ENCODE measurements at regions not wholly inside any gene's neighbourhood (a gene's known extent, or its start where the extent isn't known, plus 50 kb on each side); places are given as distances from the start of the nearest gene placed in this dataset.
"Not testable (repeated sequence)": the region's sequence is repeated elsewhere in the genome, so short reads cannot be mapped to it uniquely, and the experiment has no call there.

DNA sequence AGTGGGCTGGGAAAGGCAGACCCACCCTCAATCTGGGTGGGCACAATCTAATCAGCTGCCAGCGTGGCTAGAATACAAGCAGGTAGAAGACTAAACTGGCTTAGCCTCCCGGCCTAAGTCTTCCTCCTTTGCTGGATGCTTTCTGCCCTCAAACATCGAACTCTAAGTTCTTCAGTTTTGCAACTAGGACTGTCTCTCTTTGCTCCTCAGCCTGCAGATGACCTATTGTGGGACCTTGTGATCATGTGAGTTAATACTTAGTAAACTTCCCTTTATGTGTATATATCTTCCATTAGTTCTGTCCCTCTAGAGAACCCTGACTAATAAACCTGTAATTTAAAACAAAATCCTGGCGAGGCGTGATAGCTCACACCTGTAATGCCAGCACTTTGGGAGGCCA, 51.8 kb upstream of the SLC39A8 start:
- ATAC-seq (ENCODE audit: poor library complexity); DNase-seq; intact Hi-C loops (cut with DNase I): not testable (repeated sequence)

DNA sequence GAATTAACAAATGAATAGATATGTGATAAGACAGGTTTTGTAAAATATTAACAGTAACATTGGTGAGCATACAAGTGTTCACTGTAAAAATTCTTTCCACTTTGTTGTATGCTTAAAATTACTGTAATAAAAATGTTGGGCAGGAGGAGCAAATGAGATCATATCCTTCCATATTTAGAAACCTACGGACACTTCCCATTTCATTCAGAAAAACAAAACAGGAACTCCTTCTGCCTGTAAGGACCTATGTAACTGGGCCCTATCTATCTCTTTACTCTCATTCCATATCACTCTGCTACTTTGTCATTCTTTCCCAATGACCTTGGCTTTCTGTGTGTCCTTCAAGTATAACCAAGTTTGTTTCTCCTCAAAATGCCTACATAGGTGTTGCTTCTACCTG, 53.7 kb upstream of the SLC39A8 start:
- intact Hi-C loops (cut with DNase I), result no loop called here
- DNase-seq (no peak), ATAC-seq (ENCODE audit: poor library complexity) (no peak)

DNA sequence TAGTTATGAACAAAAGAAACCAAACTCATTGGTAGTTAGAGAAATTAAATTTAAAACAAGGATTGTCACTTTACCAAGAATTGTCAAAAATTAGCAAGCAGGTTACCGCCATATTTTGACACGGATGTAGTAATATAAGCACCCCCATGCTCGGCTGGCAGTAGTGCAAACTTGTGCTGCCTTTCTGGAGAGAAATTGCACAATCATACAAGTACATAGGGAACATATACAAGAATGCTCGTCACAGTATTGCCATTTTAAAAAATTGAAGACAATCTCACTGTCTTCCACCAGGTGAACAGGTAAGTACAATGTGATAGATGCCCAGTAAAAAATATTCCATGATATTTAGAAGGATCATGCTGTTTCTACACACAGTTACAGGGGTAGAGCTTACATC, 55.6 kb upstream of the SLC39A8 start:
- DNase-seq (no peak), ATAC-seq (ENCODE audit: poor library complexity) (no peak)
- intact Hi-C loops (cut with DNase I), result no loop called here

DNA sequence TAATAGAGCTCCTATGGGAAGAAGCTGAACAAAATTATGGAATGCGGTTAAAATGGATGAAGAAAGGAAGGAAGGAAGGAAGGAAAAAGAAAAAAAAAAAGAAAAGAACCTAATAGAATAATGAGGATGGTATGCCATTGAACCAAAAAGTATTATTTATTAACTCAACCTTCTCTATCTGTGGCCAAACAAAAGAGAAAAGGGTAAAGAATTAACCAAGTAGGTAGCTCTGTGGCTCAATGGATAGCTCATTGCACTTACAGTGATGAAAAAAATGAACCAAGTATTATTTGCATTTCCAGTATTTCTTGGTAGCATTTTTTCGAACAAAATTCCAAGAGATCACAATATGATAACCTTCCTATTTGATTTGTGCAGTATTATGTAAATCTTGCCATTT, 56.9 kb upstream of the SLC39A8 start:
- intact Hi-C loops (cut with DNase I), result no loop called here
- DNase-seq, result no peak
- no peak for ATAC-seq (ENCODE audit: poor library complexity)

DNA sequence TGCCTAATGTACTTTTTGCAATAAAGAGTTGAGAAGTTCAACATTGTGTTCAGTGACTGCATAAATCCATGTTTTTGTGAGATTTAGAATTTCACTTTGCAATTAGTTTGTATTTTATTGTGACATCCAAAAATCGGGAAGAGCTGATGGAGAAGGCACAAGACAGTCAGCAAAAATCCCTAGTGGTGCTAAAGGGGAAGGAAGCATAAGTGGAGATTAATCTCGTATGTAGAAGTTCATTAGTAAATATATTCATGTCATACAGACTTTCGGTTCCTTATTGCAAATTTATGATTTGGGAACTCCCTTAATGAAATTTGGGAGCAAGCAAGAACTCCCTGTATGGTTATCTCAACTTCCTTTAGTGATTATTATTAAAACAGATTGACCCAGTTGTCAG, 57.8 kb upstream of the SLC39A8 start:
- no peak for ATAC-seq (ENCODE audit: poor library complexity)
- no peak for DNase-seq
- intact Hi-C loops (cut with DNase I), result no loop called here

DNA sequence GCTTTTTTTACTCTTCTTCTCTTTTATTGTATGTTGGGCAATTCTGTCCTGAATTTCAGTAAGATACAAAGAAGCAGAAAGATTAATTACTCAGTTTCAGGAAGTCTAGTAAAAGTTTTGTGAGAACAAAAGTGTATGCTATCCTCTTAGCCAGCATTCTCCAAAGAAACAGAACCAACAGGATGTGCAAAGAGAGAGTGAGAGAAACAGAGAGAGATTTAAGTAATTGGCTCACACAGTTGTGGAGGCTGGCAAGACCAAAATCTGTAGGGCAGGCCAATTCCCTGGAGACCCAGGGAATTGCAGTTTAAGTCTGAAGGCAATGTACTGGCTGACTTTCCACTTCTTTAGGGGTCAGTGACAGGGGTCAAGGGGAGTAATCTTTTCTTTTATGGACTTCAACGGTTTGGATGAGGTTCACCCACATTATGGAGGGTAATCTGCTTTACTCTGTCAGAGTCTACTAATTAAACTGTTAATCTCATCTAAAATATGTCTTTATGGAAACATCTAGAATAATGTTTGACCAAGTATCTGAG, 59.2 kb upstream of the SLC39A8 start:
- DNase-seq, result no peak
- intact Hi-C loops (cut with DNase I), result no loop called here
- ATAC-seq (ENCODE audit: poor library complexity), result no peak

DNA sequence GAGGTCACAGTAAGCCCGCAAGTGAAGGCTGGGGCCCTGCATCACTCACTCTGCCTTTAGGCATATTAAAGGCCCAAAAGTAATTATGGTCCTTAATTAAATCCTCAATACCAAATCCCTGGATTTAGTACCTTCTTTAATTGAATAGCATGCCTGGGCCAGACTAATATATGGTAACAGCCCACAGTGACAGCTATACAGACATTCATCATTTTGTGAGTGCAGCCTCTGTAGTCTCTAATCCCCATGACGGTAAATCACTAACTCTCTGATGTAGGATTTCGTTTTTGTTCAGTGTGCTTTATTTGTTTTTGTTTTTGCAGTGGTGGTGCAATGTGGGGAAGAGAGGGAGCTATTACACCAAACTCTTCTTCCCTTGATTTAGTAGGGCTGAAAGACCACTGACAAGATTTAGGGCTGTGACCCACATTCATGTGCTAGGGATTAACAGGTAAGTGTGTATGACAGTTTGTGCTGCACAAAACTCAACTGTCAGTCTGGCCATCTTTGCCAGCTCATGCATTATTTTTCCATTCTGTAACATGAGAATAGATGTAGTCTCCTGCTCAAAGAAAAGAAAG, 60.6 kb upstream of the SLC39A8 start:
- DNase-seq, result no peak
- ATAC-seq (ENCODE audit: poor library complexity), result no peak
- intact Hi-C loops (cut with DNase I), result no loop called here

DNA sequence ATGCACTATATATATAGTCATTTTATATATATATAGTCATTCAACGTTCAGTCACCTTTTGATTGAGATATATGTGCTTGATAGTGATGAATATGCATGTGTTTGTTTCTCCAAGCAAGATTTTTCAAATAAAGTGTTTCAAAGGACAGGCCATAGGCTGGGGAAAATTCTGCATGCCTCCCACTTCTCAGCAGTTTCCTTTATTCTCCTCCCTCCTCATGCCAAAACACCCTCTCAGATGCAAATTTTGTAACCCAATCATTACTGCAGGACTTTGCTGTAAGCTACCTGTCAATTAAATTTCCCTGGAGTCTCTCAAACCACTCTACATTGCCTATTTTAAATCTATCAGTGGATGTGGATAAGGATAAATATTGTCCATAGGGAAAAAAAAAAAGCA, 65.6 kb upstream of the SLC39A8 start:
- intact Hi-C loops (cut with DNase I); DNase-seq; ATAC-seq (ENCODE audit: poor library complexity): not testable (repeated sequence)

DNA sequence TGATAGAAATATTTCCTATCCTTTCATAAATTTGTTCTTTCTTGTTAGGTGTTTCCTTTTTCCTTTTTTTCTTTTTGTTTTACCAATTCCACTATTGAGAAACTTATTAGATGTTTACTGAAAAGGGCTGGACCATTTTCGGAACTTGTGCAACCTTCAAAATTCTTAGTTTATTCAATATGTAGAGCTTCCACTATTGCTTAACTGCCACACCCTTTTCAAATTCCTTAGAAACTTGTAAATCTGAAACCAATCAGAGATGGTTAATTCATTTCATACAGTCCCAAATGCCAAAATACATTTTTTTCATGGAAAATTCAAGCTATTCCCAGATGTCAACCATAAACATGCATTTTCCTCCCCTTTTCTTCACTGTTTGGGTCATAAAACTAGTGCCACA, 66.1 kb upstream of the SLC39A8 start:
- ATAC-seq (ENCODE audit: poor library complexity) (no peak), DNase-seq (no peak)
- intact Hi-C loops (cut with DNase I), result no loop called here

DNA sequence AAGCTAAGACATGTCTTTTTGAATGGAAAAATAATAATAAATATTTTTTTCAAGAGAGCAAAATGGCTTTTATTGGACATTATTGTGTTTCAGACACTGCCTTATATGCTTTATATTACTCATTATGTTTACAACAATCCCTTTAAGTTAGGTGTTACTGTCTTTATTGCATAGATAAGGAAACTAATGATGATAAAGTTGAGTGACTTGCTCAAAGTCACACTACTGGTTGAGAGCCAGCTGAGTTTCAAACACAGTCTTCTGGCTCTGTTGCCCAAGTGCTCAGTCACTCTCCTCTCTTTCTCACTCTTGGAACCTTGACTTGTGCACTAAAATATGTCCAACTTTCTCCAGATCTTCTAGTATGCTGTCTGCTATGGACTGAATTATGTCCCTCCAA, 71.5 kb upstream of the SLC39A8 start:
- intact Hi-C loops (cut with DNase I), result no loop called here
- DNase-seq (no peak), ATAC-seq (ENCODE audit: poor library complexity) (no peak)

DNA sequence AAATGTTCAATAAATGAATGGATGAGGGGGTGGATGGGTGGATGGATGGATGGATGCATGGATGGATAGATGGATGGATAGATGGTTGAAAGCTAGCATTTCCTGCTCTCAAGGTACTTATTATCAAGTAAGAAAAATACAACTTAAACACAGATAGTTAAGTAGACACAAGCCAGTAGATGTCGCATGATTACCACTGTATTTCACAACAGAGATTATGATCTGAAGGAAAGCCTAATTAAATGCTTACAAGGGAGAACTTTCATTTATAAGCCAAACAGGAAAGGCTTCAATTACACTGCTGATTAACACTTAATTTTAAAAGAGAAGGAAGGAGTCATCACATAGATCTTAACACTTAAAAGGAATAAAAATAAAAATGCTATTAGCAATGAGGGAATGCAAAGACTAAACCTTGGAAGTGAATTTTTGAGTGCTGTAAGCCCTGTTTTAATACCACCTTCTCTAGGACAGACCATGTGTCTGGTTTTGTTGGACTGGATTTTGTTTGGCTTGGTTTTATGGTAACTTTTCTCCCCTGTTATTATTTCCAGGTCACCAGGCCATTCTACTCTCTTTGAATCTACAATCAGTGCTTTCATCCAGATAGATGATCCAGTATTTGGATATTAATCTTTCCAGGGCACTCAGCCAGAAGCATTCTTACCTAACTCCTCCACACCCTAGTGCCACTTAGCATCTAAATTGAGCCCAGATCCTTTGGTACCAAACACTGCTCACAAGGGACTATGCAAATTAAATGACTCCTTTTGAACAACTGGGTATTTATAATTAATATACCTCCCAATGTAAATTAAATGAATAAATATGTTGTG, 75.5 kb upstream of the SLC39A8 start:
- ATAC-seq (ENCODE audit: poor library complexity) (no peak), DNase-seq (no peak)
- intact Hi-C loops (cut with DNase I), result no loop called here

DNA sequence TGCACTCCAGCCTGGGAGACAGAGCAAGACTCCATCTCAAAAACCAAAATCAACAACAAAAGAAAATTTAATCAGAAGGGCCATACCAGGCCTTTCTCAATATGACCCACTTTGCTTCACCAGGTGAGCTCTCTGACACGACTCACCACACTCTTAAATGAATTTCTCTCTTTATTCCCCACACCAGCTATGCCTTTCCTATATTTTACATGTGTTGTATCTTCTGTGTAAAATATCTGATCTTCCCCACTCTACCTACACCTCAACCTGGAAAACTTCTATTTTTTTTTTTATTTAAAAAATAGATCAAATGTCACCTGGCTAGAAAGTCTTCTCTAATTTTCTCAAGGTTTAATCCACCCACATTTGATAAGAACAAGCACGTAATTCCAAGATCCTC, 77.6 kb upstream of the SLC39A8 start:
- ATAC-seq (ENCODE audit: poor library complexity), result no peak
- intact Hi-C loops (cut with DNase I), result no loop called here
- DNase-seq, result no peak

DNA sequence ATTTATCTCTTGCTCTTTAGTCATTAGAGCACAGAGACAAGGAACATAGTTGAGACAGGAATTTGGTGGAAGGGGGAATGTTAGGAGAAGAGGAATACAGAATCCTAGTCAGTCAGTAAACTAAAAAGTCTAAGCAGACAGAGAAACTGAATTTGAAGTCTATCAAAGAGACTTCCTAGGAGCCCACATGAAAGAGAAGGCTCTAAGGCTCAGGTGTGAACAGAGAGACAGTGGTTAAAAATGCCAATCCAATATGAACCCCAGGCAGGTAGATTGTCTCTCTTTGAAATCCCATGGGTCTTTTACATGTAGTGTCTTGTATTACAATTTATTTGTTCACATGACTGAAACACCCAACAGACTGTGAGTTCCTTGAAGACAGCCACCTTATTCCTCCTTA, 77.8 kb upstream of the NFKB1 start:
- no peak for DNase-seq
- intact Hi-C loops (cut with DNase I), result no loop called here
- ATAC-seq (ENCODE audit: poor library complexity), result no peak

DNA sequence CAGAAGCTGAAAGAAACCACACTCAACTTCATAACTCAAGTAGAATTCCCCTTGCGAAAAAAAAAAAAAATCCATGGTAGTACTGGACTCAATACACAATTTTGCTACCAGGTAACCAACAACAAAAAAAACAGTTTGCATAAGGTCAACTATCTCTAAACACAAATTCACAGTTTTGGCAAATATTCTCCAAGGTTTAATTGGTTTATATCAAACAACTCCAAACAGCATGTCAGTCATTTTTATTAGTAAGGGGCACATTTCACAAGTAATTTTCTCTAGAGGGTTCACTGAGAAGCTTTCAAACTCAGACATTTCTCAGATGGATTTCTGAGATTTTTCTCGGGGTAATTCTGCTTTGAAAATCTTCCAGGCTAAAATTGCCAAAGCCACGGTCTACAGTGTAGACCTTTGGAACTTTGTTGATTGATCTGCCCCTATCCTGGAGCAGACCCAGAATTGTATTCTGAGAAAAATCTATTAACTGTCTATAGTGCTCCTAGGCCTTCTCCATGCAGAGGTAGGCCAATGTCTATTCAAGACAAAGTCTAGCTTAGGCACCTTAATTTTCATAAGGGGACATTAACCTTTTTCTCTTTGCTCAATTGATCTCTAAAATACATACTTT, 73.7 kb upstream of the NFKB1 start:
- intact Hi-C loops (cut with DNase I), result no loop called here
- ATAC-seq (ENCODE audit: poor library complexity), result no peak
- no peak for DNase-seq

DNA sequence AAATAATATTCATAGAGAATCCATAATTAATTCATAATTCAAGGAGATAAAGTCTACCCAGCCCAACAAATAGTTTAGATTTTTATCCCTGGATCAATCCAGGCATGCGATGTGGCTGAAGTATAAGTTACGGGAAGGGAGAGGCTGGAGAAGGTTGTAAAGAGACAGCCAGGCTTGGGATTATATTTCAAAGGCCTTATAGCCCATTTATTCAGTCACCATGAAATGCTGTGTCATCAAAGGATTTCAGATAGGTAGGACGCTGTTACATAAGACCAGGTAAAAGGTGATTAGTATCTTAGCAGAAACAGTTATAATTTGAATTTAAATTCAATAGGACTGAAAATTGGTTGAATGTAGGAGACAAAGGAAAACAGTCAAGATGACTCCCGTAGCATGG, 73.0 kb upstream of the NFKB1 start:
- ATAC-seq (ENCODE audit: poor library complexity) (no peak), DNase-seq (no peak)
- intact Hi-C loops (cut with DNase I), result no loop called here

DNA sequence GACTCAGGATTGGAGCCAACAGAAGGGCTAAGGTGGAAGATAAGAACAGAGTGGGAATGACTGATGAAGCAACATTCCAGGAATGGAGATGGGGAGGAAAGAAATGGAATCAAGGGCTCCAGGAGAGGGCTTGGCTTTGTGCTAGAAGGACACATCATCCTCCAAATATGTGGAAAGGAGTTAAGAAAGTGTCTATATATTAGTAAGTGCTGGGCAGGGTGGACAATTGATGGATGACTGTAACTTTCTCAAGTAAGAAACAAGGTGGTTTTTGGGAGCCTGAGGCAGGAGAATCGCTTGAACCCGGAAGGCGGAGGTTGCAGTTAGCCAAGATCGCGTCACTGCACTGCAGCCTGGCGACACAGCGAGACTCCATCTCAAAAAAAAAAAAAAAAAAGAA, 71.6 kb upstream of the NFKB1 start:
- DNase-seq, result no peak
- ATAC-seq (ENCODE audit: poor library complexity), result no peak
- intact Hi-C loops (cut with DNase I), result no loop called here

DNA sequence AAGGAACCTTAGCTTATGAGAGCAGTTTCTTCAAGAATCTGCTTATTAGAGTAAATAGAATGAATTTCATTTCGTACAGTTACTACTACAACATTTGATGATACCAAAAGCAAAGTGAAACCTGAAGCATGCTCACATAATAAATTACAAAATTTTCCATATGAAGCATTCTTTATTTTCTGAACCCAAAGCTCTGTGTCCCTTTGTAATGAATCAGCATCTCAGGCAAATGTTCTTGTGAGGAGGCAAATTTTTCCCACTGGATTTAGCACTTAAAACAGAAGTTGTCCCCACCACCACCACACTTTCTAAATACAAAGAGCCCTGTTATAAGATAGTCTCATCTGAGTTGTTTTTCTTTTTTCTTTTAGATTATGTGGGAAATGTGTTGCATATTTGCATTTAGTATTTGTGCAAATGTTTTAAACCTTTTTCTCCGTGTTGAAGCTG, 70.7 kb upstream of the NFKB1 start:
- ATAC-seq (ENCODE audit: poor library complexity) (no peak), DNase-seq (no peak)
- intact Hi-C loops (cut with DNase I), result no loop called here

DNA sequence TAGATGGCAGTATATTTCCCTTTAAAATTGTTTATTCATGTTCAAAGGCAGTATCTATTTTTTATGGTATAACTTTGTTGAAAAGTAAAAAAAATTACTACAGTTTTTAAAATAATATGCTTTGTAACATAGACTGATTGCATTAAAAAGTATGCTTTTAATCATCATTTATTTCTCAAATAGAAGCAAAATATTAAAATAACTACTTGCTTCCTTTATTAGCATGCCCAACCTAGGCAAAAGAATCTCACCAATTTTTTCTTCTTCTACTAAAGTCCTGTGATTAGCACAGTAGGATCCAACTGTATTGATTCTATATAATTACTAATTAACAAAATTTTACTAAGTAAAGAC, 69.6 kb upstream of the NFKB1 start:
- intact Hi-C loops (cut with DNase I), result no loop called here
- DNase-seq (no peak), ATAC-seq (ENCODE audit: poor library complexity) (no peak)

DNA sequence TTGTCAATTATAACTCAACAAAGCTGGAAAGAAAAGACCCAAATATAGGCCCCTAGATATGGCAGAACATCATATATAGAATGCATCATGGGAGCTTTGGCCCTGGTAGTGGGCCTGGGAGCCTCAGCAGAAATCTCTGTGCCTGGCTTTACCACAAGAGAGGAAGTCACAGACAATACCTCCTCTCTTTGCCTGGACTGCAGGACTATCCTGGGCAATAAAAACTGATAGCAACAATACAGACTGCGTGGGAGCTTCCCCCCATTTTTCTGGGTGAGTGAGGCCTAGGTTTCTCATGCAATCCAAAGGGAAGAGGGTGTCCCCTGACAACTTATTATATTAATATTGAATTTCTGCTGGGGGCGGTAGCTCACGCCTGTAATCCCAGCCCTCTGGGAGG, 64.0 kb upstream of the NFKB1 start:
- DNase-seq (no peak), ATAC-seq (ENCODE audit: poor library complexity) (no peak)
- intact Hi-C loops (cut with DNase I), result no loop called here

Data from Right ventricle myocardium superior (tissue), 1 donor.